GM12891 (cell line): ENCODE measurements at regions not wholly inside any gene's neighbourhood (a gene's known extent, or its start where the extent isn't known, plus 50 kb on each side); places are given as distances from the start of the nearest gene placed in this dataset.
"Not testable (repeated sequence)": the region's sequence is repeated elsewhere in the genome, so short reads cannot be mapped to it uniquely, and the experiment has no call there.

ENCODE experiments used
- DNase-seq: peaks from one replicate; pipeline ENCODE4 v3.0.0; 2011; ENCODE audit warnings: low spot score; ENCODE audit not compliant: insufficient read length
- FAIRE-seq: peaks from 2 replicates; lab custom pipeline; 2011; peaks lifted over from hg19 to GRCh38; lab: Jason Lieb, UNC
- PAX5 ChIP-seq: IDR thresholded peaks from 2 replicates; pipeline ENCODE4 v1.6.1; 2011; ENCODE audit warnings: low read length, moderate library complexity, mild to moderate bottlenecking; ENCODE audit not compliant: insufficient read depth, severe bottlenecking
- POLR2A ChIP-seq: IDR thresholded peaks from 2 replicates; pipeline ENCODE4 v1.6.1; 2011; ENCODE audit warnings: low read depth, low read length, control low read depth
- POLR2AphosphoS5 ChIP-seq: IDR thresholded peaks from 2 replicates; pipeline ENCODE4 v1.6.1; 2011; ENCODE audit warnings: low read depth, low read length, control low read depth
- POU2F2 ChIP-seq: IDR thresholded peaks from 2 replicates; pipeline ENCODE4 v1.6.1; 2011; ENCODE audit warnings: low read depth, mild to moderate bottlenecking, control low read depth, low read length, moderate library complexity
- SPI1 ChIP-seq: IDR thresholded peaks from 2 replicates; pipeline ENCODE4 v1.6.1; 2011; ENCODE audit warnings: low read depth, low read length, control low read depth
- TAF1 ChIP-seq: IDR thresholded peaks from 2 replicates; pipeline ENCODE4 v1.6.1; 2011; ENCODE audit warnings: low read depth, low read length, control low read depth

DNA sequence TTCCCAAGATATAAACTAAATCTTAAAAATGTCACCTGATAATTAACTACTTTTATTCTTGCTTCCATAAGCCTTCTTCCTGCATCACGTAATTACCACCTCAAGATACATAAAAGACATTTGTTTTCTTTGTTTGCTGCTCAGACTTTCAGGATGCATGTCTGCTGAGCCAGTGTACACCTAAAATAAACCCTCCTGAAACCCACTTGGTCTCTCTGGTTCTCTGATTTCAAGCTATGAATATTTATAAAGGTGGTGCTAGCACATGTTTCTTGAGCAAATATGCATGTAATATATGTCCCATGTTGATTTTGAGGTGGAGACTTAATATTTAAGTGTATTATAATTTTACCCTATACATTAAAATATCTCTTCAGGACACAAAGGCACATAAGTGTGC, 1627.7 kb upstream of the CDH9 start:
- no peak for DNase-seq
- TF ChIP-seq POLR2A = no peak
- no peak for TF ChIP-seq SPI1
- no peak for TF ChIP-seq POU2F2
- TF ChIP-seq TAF1 = no peak
- TF ChIP-seq PAX5 = no peak
- no peak for TF ChIP-seq POLR2AphosphoS5
- FAIRE-seq = no peak

DNA sequence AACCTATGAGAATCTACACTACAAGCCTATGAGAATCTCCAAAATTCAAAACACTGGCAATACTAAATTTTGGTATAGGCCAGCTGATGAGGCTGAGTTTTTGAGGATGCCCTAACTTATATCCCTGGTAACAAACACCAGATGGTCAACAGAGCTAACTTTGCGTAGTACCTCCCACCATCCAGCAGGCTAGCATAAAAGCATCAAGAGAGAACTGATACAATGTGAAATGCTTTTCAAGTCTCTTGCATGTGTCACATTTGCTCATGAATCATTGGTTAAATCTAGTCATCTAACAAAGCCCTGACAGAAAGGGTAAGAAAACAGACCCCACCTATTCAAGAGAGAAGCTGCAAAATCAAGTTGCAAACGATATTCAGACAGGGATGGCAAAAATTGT, 1609.7 kb upstream of the CDH9 start:
- TF ChIP-seq PAX5 = no peak
- no peak for TF ChIP-seq POLR2AphosphoS5
- no peak for TF ChIP-seq SPI1
- no peak for TF ChIP-seq TAF1
- TF ChIP-seq POU2F2 = no peak
- no peak for TF ChIP-seq POLR2A
- DNase-seq (no peak), FAIRE-seq (no peak)

DNA sequence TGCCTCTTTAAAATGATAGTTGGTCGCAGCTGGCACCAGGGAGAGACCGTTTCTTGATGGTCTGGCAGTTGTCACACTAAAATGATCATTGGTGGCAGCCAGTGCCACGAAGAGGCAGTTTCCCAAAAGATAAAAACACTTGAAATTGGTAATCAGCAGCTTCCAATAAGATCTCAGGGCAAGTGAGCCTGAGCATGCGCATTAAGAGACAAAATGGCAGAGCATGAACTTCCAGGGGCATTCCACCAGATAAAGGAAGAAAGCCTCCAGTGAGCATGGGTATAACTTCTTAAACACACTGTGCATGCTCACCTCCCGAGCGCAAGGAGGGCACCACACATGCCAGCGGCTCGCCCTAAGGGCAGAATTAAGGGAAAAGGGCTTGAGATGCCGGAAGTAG, 1594.2 kb upstream of the CDH9 start:
- TF ChIP-seq POLR2AphosphoS5 = no peak
- no peak for TF ChIP-seq TAF1
- no peak for TF ChIP-seq POLR2A
- no peak for TF ChIP-seq SPI1
- no peak for TF ChIP-seq POU2F2
- no peak for TF ChIP-seq PAX5
- DNase-seq (no peak), FAIRE-seq (no peak)

DNA sequence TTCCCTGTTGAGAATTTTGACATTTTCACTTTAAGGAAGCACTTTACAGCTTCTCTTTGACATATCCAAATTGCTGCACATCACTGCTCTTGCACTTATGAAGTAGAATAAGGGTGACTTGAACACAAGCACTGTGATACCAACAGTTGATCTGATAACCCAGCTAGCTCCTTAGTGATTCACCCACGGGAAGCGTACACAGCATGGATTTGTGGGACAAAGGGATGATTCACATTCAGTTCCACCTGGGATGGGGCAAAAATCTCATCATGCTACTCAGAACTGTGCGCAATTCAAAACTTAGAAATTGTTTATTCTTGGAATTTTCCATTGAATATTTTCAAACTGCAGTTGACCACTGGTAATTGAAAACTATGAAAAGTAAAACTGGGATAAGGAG, 1565.5 kb upstream of the CDH9 start:
- no peak for DNase-seq
- no peak for TF ChIP-seq POLR2AphosphoS5
- TF ChIP-seq PAX5 = no peak
- no peak for TF ChIP-seq TAF1
- no peak for TF ChIP-seq POU2F2
- TF ChIP-seq POLR2A = no peak
- no peak for TF ChIP-seq SPI1
- FAIRE-seq = no peak

DNA sequence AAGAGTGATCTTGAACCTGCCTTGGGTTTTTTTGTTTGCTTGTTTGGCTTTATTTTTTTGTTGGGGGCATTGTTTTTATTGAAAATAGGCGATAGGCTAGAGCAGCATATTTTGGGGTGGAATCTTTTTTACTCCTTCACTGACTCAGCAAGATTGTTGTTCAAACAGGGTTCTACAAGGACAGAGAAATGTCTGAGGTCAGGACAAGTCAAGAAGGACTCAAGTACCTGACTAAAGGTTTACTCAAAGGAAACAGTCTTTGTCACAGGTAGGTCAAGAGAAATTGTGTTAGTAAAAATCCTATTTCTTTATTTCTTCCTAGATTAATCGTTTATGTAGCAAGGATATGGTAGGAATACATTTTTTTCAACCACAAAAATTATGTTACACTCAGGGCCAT, 1564.0 kb upstream of the CDH9 start:
- no peak for DNase-seq
- no peak for TF ChIP-seq POLR2A
- no peak for TF ChIP-seq POU2F2
- TF ChIP-seq POLR2AphosphoS5 = no peak
- TF ChIP-seq TAF1 = no peak
- no peak for TF ChIP-seq PAX5
- TF ChIP-seq SPI1 = no peak
- no peak for FAIRE-seq

DNA sequence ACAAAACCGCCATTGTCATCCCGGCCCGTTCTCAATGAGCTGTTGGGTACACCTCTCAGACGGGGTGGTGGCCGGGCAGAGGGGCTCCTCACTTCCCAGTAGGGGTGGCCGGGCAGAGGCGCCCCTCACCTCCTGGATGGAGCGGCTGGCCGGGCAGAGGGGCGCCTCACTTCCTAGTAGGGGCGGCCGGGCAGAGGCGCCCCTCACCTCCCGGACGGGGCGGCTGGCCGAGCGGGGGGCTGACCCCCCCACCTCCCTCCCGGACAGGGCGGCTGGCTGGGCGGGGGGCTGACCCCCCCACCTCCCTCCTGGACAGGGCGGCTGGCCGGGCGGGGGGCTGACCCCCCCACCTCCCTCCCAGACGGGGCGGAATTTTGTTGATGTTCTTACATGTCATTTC, 1558.3 kb upstream of the CDH9 start:
- FAIRE-seq, DNase-seq: not testable (repeated sequence)

DNA sequence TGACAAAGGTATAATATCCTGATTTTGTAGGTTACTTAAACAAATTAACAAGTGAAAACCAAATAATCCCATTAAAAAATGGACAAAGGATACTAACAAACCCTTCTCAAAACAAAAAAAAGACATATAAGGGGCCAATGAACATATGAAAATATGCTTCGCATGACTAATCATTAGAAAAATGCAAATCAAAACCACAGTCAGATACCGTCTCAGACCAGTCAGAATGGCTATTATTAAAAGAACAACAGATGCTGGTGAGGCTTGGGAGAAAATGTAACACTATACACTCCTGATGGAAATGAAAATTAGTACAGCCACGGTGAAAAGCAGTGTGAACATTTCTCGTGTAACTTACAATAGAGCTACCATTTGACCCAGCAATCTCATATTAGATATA, 1542.2 kb upstream of the CDH9 start:
- FAIRE-seq (no peak), DNase-seq (no peak)
- TF ChIP-seq POU2F2 (no peak), POLR2A (no peak), PAX5 (no peak), TAF1 (no peak), POLR2AphosphoS5 (no peak), SPI1 (no peak)

DNA sequence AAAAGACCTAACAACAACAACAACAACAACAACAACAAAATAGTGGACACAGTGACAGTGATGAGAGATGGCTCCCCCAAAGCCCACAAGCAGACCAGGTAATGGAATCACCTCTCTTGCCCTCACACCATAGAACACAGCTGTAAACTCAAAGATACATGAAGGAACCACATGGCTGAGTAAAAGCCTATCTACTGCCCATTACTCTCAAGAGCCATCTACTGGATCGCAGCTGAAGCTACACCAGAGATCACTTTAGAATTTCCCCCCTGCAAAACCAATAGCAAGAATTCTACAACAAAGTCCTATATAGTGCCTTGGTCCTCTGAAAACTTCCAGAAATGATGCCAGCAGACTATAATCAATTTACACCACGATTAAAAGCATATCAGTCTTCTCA, 1537.6 kb upstream of the CDH9 start:
- DNase-seq = no peak
- FAIRE-seq = no peak
- TF ChIP-seq PAX5 (no peak), POLR2A (no peak), TAF1 (no peak), POU2F2 (no peak), SPI1 (no peak), POLR2AphosphoS5 (no peak)

DNA sequence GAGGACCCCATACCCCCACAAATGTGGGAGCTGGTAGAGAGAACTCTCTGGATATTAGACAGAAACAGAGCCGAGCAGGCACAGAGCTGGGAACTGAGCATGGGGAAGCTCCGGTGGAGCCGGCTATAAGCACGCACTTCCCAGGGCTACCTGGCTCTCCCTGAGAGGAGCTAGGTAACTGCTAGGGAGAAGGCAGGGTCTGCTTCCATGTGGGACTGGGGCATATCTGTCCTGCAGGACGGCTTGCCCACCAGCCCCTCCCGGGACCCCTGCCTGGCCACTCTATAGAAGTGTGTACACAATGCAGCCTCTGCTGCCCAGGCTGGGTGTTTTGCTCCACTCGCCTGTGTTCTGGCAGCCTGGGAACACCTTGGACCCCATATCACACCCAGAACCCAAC, 1537.0 kb upstream of the CDH9 start:
- TF ChIP-seq POLR2A (no peak), TAF1 (no peak), POLR2AphosphoS5 (no peak), PAX5 (no peak), POU2F2 (no peak), SPI1 (no peak)
- DNase-seq = no peak
- FAIRE-seq = no peak

DNA sequence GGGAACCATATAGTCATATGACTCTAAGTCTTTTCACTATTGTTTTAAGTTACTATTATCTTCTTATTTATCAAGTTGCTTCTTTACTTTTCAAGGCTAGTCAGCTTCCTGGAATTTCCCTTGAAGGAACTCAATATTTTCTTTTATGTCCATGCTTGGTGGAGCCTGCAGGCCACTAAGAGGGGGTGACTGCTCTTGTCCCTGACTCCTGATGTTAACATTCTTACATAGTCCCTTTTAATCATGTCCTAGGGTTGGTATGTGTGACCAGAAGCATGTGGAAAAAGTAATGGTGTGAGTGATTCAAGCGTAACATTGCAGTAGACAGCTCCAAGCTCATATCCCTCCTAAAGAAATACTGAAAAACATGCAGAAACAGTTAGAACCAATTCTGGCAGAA, 1536.2 kb upstream of the CDH9 start:
- TF ChIP-seq SPI1 (no peak), PAX5 (no peak), POLR2A (no peak), TAF1 (no peak), POLR2AphosphoS5 (no peak), POU2F2 (no peak)
- no peak for FAIRE-seq
- no peak for DNase-seq
